SK-N-SH (cell line): ENCODE measurements at regions not wholly inside any gene's neighbourhood (a gene's known extent, or its start where the extent isn't known, plus 50 kb on each side); places are given as distances from the start of the nearest gene placed in this dataset.

Experiments used
- CTCF ChIA-PET: fragments of 300-600, 350-600 bp; formaldehyde crosslinking; extraction: SDS; loops from one replicate; lab custom pipeline; 2021; lab: Yijun Ruan, JAX
- POLR2A ChIA-PET: fragments of 350-600 bp; sonication (Branson Sonifier 250); formaldehyde crosslinking; extraction: SDS; loops from one replicate; lab custom pipeline; 2020; ENCODE audit warnings: antibody characterized with exemption, inconsistent platforms; lab: Yijun Ruan, JAX
- DNase-seq: peaks from one replicate; pipeline ENCODE4 v3.0.0; 2012
- H2AFZ ChIP-seq: fragments of 200-600 bp; sonication (generic); 2 replicates; pipeline ENCODE4 v1.8.1; 2016; ENCODE audit warnings: antibody characterized with exemption, mild to moderate bottlenecking, low read depth
- H3F3A ChIP-seq: fragments of 200-600 bp; sonication (generic); replicated peaks from 2 replicates; pipeline ENCODE3; 2016; ENCODE audit warnings: antibody characterized with exemption, mild to moderate bottlenecking; ENCODE audit not compliant: insufficient read depth
- H3K27ac ChIP-seq, 2 experiments: fragments of 200-500 bp in 1 of 2; fragments of 200-600 bp in 1 of 2; sonication (Bioruptor generic) in 1 of 2; sonication (generic), shearing (Covaris generic) in 1 of 2; 2 replicates each; pipeline versions ENCODE4 v1.5.1 to v1.6.1; 2014 to 2016; ENCODE audit warnings: low read depth in 2 of 2, inconsistent platforms in 1 of 2, low read length in 1 of 2, mild to moderate bottlenecking in 1 of 2, mixed read lengths in 1 of 2
- H3K27me3 ChIP-seq: fragments of 200-600 bp; sonication (generic), shearing (Covaris generic); 2 replicates; pipeline ENCODE4 v1.6.1; 2016; ENCODE audit warnings: mixed run types; ENCODE audit not compliant: insufficient read depth
- H3K36me3 ChIP-seq, 2 experiments: fragments of 200-500 bp in 1 of 2; fragments of 200-600 bp in 1 of 2; sonication (Bioruptor generic) in 1 of 2; sonication (generic) in 1 of 2; replicated peaks in 1 of 2; 2 replicates each; pipeline versions ENCODE3 to v1.5.1; 2014 to 2016; ENCODE audit warnings: low read length in 1 of 2, mild to moderate bottlenecking in 1 of 2; ENCODE audit not compliant: insufficient read depth in 2 of 2, control insufficient read depth in 1 of 2
- H3K4me1 ChIP-seq, 2 experiments: fragments of 200-500 bp in 1 of 2; fragments of 200-600 bp in 1 of 2; sonication (Bioruptor generic) in 1 of 2; sonication (generic), shearing (Covaris generic) in 1 of 2; 2 replicates each; pipeline versions ENCODE4 v1.5.1 to v1.6.1; 2014 to 2016; ENCODE audit warnings: low read depth in 1 of 2, low read length in 1 of 2, mixed run types in 1 of 2; ENCODE audit not compliant: insufficient read depth in 2 of 2, control insufficient read depth in 1 of 2
- H3K4me2 ChIP-seq: fragments of 200-600 bp; sonication (generic), shearing (Covaris generic); 2 replicates; pipeline ENCODE4 v1.6.1; 2017; ENCODE audit warnings: mixed run types
- H3K4me3 ChIP-seq, 2 experiments: fragments of 200-500 bp in 1 of 2; fragments of 200-600 bp in 1 of 2; sonication (Bioruptor generic) in 1 of 2; sonication (generic), shearing (Covaris generic) in 1 of 2; 2 replicates each; pipeline versions ENCODE4 v1.5.1 to v1.8.1; 2014 to 2016; ENCODE audit warnings: low read depth in 2 of 2, inconsistent platforms in 1 of 2, low read length in 1 of 2, mild to moderate bottlenecking in 1 of 2, mixed read lengths in 1 of 2, moderate library complexity in 1 of 2
- H3K79me2 ChIP-seq: fragments of 200-600 bp; sonication (generic); 2 replicates; pipeline ENCODE4 v1.8.1; 2017; ENCODE audit warnings: mild to moderate bottlenecking; ENCODE audit not compliant: insufficient read depth
- H3K9ac ChIP-seq: fragments of 200-600 bp; sonication (generic); 2 replicates; pipeline ENCODE4 v1.6.1; 2017; ENCODE audit warnings: mixed run types
- H3K9me2 ChIP-seq: fragments of 200-600 bp; sonication (generic); 2 replicates; pipeline ENCODE4 v1.6.1; 2017; ENCODE audit warnings: mixed run types
- H3K9me3 ChIP-seq: fragments of 200-600 bp; sonication (generic); 2 replicates; pipeline ENCODE4 v1.6.1; 2017; ENCODE audit warnings: mixed run types, mild to moderate bottlenecking, moderate library complexity
- H4K20me1 ChIP-seq: fragments of 200-600 bp; sonication (generic); 2 replicates; pipeline ENCODE4 v1.6.1; 2017; ENCODE audit warnings: mild to moderate bottlenecking, mixed run types; ENCODE audit not compliant: insufficient read depth
- CHD2 ChIP-seq: fragments of 150-350 bp; IDR thresholded peaks from 2 replicates; pipeline ENCODE4 v1.6.1; 2018; ENCODE audit warnings: low read length; ENCODE audit not compliant: partially characterized antibody
- CTCF ChIP-seq: fragments of 200-600 bp; sonication (generic); IDR thresholded peaks from 2 replicates; pipeline ENCODE4 v1.6.1; 2017; ENCODE audit warnings: antibody characterized with exemption, mild to moderate bottlenecking, moderate library complexity
- EP300 ChIP-seq, 2 experiments: IDR thresholded peaks; 2 replicates each; pipeline versions ENCODE4 v1.4.0 to v1.6.1; 2012; ENCODE audit warnings: borderline replicate concordance in 1 of 2, low read depth in 1 of 2, low read length in 1 of 2
- FOSL2 ChIP-seq: IDR thresholded peaks from 2 replicates; pipeline ENCODE4 v1.4.0; 2012; ENCODE audit warnings: low read depth, mild to moderate bottlenecking, moderate library complexity, borderline replicate concordance
- FOXJ3 ChIP-seq: sonication (generic); formaldehyde crosslinking; IDR thresholded peaks from 2 replicates; pipeline ENCODE4 v1.5.1; 2020; ENCODE audit warnings: mild to moderate bottlenecking, missing genetic modification reagents
- MAX ChIP-seq: IDR thresholded peaks from 2 replicates; pipeline ENCODE4 v1.4.0; 2012; ENCODE audit warnings: low read depth
- MEF2A ChIP-seq: IDR thresholded peaks from 2 replicates; pipeline ENCODE4 v1.4.0; 2012; ENCODE audit warnings: low read depth, borderline replicate concordance
- MXI1 ChIP-seq: IDR thresholded peaks from 2 replicates; pipeline ENCODE4 v1.6.1; 2012; ENCODE audit warnings: mild to moderate bottlenecking, low read depth, low read length, improper control_type of control experiment
- NFIC ChIP-seq: IDR thresholded peaks from 2 replicates; pipeline ENCODE4 v1.4.0; 2012; ENCODE audit warnings: borderline replicate concordance
- RAD21 ChIP-seq: IDR thresholded peaks from 2 replicates; pipeline ENCODE4 v1.6.1; 2012; ENCODE audit warnings: mild to moderate bottlenecking, low read length
- REST ChIP-seq: IDR thresholded peaks from 2 replicates; pipeline ENCODE4 v1.6.1; 2012; ENCODE audit warnings: mild to moderate bottlenecking, low read depth, low read length, moderate library complexity
- SIN3A ChIP-seq: IDR thresholded peaks from 2 replicates; pipeline ENCODE4 v1.6.1; 2012; ENCODE audit warnings: low read depth, mild to moderate bottlenecking, low read length, moderate library complexity, borderline replicate concordance
- USF1 ChIP-seq: IDR thresholded peaks from 2 replicates; pipeline ENCODE4 v1.4.0; 2012; ENCODE audit warnings: low read depth, borderline replicate concordance
- WGBS: methylation state at CpG from one replicate; pipeline ENCODE4 v1.1.6; 2017; ENCODE audit warnings: low lambda C conversion rate; 5-methylcytosine and 5-hydroxymethylcytosine counted together

GRCh38 chr18:66760559-66760958 is 156.7 kb upstream of the CDH19 start:
- no peak for DNase-seq
- no peak overlapping the region for H3K4me3 ChIP-seq
- H3K9me2 ChIP-seq = no peaks in the 10 kb centered on the region
- WGBS = 31% methylated on average over 4 of the region's 4 CpGs
- H3K9ac ChIP-seq = no peak overlapping the region
- no peaks in the 10 kb centered on the region for H3K36me3 ChIP-seq
- no peak overlapping the region for H2AFZ ChIP-seq
- H3K4me2 ChIP-seq = no peak overlapping the region
- no peaks in the 10 kb centered on the region for H4K20me1 ChIP-seq
- no peaks in the 10 kb centered on the region for H3K4me1 ChIP-seq
- no peaks in the 10 kb centered on the region for H3K27me3 ChIP-seq
- H3F3A ChIP-seq = no peaks in the 10 kb centered on the region
- no peaks in the 10 kb centered on the region for H3K79me2 ChIP-seq
- POLR2A ChIA-PET = no interaction called here
- TF ChIP-seq FOSL2 = no peak
- no peak for TF ChIP-seq MAX
- TF ChIP-seq MXI1 = no peak
- TF ChIP-seq SIN3A = no peak
- TF ChIP-seq NFIC = no peak
- no peak for TF ChIP-seq MEF2A
- TF ChIP-seq CTCF = no peak
- TF ChIP-seq REST = no peak
- no peak for TF ChIP-seq CHD2
- TF ChIP-seq RAD21 = no peak
- no peak for TF ChIP-seq USF1
- TF ChIP-seq EP300 (IDR thresholded peaks at IDR 0.05; ENCODE audit: borderline replicate concordance in 1 of 2, low read depth in 1 of 2, low read length in 1 of 2) = no peak
- no peak for TF ChIP-seq FOXJ3 (CRISPR knock-in tag)
- H3K9me3 ChIP-seq = no peaks in the 10 kb centered on the region
- CTCF ChIA-PET = no interaction called here
- H3K27ac ChIP-seq = no peak overlapping the region
